ENCODE measurements at regions not wholly inside any gene's neighbourhood (a gene's known extent, or its start where the extent isn't known, plus 50 kb on each side); places are given as distances from the start of the nearest gene placed in this dataset.

DNA sequence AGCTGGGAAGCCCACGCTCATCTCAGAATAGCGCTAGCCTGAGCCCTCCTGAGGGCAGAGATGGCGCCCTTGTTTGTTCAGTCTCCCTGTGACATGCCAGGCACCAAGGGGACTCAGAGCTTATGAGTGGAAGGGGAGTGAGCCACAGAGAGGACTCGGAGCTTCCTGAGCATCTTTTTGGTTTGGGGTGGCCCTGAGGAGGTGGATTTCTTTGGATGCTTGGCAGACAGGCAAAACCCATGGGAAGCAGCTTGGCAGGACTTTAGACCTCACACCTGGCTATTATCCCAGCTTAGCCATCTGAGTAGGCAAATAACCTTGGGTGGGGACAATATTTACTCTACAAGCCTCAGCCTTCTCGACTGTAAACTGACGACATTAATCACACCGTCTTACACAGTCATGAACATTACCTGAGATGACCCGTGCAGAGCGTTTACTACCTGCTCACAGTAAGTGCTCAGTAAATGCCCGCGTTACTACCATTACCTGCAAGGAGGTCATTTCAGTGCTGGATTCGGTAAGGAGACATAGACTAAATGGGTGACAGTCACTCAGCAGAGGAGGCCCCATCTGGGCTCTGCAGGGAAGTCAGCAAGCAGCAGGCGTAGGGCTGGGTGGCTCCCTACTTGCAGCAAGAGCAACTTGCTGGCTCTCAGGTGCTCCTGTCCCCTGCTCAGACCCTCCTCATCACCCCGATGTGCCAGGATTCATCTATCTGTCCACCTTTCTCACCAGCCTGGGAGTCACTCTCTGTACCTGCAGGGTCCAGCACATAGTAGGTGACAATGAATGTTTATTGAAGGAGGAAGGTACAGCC is 54.9 kb downstream of the KLHDC7A start:
- no peak for DNase-seq

DNA sequence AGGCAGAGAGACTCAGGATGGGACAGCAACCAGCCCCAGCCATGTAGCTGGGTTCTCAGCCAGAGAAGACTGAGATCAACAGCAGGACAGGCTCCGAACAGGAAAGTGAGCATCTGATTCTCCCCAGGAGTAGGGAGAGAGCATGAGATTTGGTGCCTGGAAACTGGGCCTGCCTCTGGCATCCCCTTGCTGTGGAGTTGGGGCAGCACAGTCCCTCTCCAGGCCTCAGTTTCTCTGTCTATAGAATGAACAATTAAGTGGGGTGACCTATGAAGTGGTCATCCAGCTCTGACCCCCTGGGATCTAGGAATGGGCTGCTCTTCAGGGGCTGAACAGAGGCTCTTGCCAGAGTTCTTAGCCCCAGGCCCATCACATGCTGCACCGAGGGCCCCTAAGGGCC is 55.6 kb downstream of the KLHDC7A start:
- no peak for DNase-seq

DNA sequence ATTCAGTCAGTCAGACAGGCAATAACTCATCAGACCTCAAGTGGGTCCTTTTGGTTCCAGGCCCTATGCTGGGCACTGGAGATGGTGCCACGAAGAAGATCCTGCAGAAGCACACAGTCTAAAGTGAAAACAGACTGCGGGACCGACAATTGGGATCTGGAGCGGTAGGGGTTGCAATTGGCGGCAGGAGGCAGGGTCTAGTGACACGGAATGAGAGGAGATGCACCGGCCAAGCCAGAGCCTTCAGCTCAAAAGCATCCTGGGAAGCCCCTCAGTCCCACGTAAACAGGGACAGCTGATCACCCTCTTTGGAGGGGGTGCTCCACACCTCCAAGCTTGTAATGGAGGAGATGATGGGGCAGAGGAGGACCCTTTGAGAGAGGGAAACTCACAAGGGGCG is 56.2 kb downstream of the KLHDC7A start:
- no peak for DNase-seq

DNA sequence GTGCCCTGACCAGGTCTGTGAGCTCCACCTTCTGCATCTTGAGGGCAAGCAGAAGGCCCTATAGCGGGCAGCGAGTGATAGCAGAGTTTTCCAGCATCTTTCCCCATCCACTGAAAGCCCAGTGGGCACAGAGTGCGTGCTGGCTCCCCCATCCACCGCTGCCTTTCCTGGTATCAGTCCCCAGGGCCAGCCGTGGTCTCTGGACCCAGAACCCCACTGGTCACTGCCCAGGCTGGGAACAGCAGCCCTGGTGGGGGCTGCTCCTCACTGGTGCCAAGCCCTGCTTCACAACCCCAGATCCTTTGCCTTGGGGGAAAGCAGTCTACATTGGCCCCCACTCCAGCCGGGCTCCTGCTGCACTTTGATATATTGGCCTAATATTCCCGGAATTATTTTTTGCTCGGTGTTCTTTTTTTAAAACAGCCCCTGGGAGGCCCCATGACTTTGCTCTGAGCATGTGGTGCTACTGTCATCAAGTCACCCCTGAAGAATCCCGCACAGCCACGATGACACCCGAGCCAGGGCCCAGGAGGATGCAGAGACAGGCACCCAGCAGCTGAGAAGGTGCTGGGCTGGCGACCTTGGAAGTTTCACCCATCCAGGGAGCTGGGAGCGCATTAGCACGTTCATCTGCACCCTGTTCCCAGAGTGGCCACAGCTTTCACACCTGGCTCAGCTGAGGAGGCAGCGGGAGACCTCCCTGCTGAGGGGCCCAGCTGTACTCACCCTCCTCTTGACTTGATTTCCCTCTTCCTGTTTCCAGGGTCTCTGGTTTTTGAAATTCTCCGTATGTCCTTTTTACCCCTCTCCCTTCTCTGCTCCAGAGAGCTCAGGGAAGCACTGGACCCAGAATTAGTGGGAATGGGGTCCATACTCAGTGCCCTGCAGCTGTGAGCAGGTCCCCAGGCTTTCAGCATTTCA is 56.9 kb downstream of the KLHDC7A start:
- DNase-seq: no peak

DNA sequence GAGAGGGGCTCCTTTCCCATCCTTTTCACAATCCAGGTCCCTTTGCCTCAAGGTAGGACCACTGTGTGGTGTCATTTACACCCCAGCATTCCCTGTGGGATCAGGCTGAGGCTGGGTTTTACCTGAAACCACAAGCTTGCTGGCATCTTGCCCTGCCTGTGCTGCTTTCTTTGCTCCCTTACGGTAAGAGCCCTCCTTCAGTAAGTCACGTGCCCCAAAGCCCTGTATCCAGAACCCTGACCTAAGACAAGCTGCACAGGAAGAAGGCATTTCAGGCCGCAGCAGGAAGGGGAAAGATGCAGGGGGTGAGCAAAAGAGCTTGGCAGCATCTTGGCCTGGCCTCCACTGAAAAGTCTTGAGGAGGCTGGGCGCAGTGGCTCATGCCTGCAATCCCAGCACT is 58.4 kb downstream of the KLHDC7A start:
- no peak for DNase-seq

DNA sequence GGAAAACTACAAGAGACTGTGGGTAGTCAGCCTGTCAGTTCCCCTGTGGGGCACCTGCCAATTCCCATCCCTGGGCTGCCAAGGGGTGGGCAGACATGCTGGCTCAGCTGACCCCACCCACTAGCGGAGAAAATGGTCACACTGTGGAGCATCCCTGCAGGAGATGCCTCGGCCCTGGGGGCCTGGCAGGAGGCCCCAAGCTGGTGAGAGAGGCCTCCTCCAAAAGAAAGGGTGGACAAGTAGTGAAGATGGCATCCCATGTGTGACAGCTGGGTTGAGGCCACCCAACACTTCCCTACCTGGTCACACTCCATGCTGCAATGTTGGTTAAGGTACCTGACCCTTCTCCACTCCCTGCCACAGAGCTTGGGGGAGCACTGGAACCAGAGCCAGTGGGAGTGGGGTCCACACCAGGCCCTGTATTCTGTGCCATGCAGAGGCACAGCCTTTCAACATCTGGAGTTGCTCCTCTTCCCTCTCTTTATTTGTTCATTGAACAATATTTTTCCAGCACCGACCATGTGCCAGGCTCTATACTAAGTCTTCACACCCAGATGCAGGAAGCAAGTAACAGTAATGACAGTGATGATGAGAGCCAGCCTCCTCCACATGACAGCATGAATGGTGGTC is 59.5 kb downstream of the KLHDC7A start:
- no peak for DNase-seq

DNA sequence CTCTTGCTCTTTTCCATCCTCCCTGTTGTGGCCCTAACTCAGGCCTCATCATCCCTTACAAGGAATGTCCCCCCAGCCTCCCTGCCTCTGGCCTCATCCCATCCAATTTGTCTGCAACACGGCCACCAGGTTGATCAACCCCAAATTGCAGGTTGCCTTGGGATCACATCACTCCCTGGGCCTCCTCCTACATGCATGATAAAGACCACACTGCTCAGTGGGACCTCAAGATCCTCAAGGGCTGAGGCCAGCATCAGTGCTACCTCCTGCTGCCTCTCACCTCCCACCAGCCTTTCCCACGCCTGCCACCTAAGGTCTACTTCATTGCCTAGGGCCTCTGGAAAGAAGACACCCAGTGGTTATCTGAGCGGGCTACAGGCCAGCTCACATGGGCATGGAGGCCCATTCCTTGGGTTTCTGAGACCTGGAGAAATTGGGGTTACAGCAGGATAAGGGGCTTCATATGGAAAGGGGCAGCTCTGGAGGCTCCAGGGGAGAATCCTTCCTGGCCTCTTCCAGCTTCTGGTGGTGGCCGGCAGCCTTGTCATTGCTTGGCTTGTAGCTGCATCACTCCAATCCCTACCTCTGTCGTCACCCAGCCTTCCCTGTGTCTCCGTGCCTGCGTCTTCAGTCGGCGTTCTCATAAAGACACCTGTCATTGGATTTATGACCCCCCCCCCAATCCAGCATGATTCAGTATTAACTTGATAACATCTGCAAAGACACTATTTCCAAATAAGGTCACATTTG is 60.5 kb downstream of the KLHDC7A start:
- no peak for DNase-seq

DNA sequence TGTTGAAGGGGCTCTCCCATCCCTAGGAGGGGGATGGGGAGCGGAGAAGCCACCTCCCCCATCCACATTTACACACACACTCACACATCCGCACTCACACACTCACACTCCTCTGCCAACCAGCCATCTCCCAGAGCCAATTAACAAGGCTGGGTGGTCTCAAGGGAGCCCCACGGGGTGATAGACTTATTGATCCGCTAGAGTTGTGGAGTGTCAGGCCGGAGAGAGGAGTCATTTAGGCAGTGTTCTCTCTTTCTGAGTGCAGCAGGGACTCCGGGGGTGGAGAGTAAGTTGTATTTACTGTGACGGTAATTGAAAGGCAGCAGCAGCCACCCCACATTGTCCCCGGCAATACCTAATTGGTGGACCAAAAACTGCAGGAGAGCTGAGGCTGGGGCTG is 61.6 kb downstream of the KLHDC7A start:
- no peak for DNase-seq

DNA sequence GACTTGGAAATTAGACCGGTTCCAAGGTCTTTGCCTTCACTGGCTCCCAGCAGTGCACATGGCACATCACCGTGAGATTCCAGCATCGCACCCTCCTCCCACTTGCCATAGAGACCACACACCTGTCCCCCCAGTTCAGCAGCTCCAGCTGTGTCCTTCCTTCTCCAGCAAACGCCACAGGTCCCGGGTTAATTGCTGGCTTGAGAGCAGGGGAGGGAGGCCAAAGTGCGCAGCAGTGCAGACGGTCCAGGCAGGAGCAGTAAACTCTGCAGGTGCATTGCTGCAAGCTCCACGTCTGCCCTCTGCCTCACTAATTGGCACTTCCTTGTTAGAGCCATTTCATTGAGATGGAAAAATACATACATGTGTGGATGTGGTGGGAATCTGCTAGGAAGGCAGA is 65.3 kb downstream of the KLHDC7A start:
- DNase-seq: no peak

DNA sequence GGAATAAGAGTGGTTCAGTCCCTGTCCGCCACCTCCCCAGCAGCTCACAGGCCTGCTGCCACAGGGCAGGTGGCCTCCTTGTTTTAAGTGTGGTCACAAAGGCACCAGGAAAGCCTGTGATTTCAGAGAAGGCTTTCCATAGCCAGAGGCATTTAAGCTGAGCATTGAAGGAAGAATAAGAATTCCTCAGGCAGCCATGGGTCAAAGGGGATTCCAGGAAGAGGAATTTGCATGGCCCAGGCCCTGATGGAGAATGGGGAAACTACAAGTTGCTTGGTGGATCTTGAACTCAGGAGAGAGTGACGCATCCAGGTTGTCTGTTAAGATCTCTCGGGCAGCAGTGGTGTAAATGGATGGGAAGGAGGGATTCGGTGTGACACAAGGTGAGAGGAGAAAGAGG is 66.7 kb downstream of the KLHDC7A start:
- DNase-seq: no peak

DNA sequence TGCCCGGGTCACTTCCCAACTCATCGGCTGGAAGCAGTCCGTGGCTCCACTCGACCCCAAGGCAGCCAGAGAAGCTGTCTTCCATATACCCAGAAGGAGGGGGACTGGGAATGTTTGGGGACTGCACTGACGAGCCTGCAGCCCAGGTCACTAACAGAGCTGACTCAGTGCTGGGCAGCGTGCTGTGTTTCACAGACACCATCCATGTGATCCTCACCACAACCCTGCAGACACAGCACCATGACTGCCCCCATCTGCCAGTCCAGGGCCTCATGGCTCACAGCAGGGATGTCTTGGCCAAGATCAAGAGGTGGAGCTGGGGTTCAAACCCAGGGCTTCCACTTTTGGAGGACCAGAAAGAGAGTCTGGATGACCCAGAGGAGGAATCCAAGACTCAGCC is 67.9 kb downstream of the KLHDC7A start:
- DNase-seq: no peak

DNA sequence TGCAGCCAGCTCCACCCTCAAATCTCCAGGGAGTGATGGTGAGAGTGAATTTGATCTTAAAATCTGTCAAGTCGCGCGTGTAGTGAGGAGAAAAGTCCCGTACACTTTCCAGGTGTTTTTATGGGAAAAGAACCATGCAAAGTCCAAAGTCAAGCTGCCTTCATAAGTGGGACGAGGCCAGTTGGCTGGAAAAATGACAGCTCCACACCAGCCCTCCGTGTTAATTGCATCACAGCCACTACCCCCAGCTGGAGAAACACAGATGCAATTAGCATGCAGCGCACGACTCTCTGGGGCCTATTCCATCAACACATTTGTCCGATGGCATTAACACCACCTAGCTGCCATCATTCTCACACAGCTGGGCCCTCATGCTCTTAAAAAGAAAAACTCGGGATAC is 68.4 kb downstream of the KLHDC7A start:
- no peak for DNase-seq

DNA sequence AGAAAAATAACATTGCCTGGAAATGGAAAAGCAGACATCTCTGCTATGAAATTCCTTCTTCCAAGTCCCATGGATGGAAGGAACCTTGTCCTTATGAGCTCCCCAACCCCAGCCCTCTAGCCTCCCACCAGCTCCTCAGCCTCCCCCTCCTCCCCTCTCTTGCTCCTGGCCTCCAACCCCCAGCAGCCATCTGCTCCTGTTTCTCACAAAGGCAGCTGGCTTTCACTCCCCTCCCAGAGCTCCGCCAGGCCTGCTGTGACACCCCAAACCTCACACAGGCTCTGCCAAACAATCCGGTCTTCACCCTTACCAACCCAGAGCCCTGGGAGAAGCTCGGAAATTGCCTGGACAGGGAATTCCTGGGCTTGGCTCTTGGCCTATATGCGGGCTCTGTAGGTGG is 69.2 kb downstream of the KLHDC7A start:
- peak; percentile 20 for DNase-seq

DNA sequence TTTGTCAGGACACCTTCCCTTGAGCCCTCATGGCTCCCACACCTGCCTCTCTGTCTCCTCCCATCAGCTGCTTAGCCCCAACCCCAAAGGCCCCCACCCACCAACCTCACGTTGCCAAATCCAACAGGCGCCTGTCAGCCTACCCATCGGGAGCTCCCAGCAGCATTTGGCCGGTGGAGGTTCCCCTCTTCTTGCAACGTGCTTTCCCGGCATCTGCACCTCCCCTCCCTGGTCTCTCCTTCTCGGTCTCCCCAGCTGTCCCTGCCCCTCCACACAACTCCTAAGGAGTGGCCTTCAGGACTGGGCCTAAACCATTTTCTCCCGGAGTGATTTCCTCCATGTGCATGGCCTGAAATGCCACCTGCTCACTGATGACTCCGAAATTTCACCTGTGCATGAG is 71.9 kb downstream of the KLHDC7A start:
- no peak for DNase-seq

DNA sequence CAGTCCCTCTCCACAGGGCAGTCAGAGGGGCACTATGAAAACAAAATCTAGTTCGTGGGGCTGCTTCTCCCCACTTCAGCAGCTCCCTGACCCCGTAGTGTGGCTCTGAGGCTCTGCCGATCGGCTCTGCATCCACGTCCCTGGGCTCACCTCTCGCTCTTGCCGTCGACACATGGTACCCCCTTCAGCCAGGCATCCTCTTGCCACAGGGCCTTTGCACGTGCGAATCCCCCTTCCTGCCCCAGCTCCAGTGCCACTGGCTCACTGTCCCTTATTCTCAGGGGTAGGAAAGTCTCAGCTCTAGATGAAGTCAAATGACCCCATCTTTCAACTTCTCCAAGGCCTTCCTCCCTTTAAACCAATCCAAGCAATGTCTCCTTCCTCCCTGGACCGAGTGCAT is 72.7 kb downstream of the KLHDC7A start:
- DNase-seq: no peak

DNA sequence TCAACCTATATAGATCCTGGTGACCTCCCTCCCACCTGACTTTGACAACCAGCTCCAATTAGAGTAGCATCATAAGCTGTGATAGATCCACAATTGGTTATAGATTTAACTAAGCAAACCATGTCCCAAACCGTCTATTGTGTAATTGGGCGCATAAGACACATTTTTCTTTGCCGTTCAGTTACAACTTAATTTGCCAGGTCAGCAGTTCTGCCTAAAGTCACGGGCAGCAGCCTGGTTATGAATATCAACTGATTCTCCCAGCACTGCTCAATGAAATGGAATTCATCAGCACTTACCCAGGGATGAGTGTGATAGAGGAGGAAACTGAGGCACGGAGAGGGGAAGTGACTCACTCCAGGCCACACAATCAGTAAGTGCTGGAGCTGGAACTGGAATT is 73.4 kb downstream of the KLHDC7A start:
- DNase-seq: no peak

DNA sequence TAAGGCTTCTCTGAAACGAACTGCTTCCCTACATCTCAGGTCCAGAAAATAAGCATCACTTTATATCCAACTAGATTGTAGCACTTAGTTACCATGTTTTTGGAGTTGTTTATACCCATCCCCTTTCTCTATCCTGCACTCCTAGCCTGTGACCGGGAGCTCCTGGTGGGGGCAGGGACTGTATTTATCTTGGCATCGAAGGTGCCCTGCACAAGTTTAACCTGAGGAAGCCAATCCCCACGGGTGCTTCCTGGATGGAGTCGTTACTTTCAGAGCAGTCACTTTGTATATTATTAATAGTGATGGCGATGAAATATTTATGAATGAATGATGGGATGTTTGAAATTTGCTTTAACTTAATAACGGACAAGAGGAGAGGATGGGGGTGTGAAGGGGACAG is 73.9 kb downstream of the KLHDC7A start:
- DNase-seq: no peak

DNA sequence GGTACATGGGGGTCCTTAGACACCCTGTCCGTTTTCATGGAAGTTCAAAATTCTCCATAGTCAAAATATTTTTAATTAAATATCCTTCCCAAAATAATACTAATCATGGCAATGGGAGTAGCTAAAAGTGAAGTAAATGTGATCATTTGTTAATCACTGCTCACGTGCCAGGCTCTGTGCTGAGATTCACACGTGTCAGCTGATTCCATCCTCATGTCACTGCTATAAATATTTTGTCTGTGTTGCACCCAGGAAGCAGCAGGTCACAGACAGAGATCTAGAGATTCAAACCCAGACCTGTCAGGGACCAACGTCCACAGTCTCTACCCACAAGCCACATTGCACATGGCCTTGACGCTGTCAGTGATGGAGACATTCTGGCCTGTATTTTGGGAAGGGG is 74.3 kb downstream of the KLHDC7A start:
- no peak for DNase-seq

DNA sequence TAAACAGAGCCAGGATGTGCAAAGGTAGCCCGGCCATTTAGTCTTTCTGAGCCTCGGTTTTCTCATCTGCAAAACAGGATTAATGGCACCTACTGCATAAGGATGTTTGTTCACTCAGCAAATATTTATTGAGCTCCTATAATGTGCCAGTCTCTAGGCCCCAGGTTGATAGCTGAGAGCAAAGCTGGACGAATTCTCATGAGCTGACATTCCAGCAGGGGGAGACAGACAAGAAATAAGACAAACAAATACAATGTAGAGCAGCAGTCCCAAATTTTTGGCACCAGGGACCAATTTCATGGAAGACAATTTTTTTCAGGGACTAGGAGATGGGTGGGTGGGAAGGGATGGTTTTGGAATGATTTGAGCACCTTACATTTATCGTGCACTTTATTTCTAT is 74.3 kb upstream of the PAX7 start:
- DNase-seq: peak; percentile 10

DNA sequence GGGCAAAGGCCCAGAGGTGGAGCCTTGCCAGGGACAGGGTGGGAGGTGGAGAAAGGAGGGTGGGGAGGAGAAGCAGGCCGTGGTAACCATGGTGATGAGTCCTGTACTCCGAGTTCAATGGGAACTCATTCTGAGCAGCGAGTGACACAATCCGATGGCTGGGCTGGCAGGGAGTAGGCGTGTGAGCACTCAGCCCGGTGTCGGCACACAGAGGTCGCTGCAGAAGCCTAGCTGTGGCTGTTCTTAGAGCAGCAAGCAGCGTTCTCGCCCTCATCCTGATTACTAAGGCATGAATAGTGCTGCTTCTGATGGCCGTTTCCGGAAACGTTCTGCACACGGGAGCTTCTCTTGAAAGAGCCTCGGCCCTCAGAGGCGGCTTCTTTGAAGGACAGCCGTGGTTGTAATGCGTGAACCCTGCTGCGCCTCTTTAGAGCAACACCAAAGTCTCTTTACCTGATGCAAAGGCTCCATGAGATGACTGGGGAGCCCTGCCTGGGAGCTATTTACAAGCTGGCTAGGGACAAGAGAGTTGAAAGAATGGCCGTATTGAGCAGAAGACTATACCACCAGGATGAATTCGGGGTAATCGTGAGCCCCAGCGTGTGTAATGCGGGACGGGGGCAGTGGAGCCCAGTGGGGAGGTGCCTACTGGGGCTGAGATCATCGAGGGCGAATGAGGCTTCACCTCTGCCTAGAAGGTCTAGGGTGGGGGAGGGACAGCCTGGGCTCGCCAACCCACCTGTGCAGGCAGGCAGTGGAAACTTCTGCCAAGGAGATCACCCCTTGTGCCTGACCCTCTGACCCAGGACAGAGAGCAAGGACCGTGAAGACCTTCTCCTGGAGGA is 72.8 kb upstream of the PAX7 start:
- DNase-seq: no peak

DNA sequence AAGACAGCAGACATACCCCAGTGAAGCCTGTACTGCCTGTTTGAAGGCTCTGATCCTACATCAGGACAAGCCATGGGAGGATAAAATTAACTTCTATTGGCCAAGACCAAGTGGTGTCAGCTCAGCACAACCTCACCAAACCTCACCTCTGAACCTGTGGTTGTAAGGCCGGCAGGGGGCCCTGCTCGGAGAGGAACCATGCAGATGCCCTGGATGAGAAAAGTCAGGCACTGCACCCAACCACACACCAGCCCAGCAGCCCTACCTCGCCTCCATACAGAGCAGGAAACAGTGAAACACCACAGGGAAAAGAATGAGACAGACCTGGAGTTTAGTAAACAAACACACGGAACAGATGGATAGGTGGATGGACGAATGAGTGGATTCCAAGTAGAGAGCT is 70.0 kb upstream of the PAX7 start:
- no peak for DNase-seq

DNA sequence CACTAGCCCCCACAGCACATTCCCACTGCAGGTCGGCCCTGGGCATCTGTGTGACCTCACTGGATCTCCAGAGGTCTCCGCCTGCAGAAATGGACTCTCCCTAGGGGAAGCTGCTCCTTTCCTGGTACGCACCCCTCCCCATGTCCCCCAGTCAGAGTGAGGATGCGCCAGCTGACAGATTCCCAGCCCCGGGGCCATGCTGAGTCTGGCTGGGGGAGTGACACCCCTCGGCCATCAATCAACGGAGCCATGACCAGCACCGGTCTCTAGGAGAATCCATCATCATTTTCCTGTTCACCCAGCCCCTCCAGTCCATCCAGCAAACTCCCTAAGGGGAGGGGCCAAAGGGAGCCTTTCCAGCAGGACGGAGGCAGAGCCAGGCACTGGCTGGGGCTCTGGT is 68.7 kb upstream of the PAX7 start:
- DNase-seq: no peak

Measured in NCI-H446 treated with DMSO at 0.1 percent for 48 hours (cell line).